Colon (tissue), 2 donors: ENCODE measurements at regions not wholly inside any gene's neighbourhood (a gene's known extent, or its start where the extent isn't known, plus 50 kb on each side); places are given as distances from the start of the nearest gene placed in this dataset.

Experiments
- FAIRE-seq: peaks from 2 replicates; lab custom pipeline; 2012; peaks lifted over from hg19 to GRCh38; lab: Jason Lieb, UNC
- donor health status: control.
- donor health status: control.

DNA sequence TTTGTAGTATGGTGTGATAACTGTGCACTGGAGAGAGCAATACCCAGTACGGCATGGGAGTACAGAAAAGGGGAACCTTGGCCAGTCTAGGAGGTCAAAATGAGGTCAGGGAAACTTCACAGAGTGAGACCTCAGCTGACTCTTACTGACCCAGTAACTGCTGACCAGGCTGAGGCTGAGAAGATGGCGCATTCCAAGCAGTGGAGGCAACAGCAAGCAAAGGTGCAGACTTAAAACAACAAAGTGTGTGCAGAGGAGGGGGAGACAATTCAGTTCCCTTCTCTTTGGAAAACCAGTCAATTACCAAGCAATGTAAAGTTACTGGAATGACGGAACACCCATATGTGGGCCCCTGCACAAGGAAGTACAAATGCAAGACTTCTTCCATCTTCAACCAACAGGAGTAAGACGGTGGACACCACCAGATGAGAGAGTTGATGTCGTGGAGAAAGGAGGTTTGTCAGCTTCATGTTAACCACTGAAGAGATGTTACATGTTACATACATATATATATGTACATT is 54.6 kb upstream of the PRDX6 start:
- no peak for FAIRE-seq

DNA sequence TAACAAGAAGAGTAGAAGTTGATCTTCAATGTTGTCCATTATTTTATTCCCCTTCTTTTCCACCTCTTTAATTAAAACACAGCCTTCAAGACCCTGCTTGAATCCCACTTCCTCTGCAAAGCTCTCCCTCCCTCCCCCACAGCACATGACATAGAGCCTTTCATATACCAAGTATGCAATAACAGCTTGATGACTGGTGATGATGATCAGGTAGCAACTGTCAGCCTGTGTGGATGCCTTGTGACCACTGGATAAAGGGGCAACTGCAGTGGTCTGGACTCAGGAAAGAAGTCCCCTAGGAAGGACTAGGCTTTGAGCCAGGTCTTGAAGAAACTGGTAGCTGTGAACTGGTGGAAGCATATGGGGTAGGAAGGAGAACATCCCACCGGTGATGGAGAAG is 53.8 kb upstream of the PRDX6 start:
- FAIRE-seq, result no peak

GRCh38 chr1:173424143-173424542 is 53.0 kb upstream of the PRDX6 start:
- no peak for FAIRE-seq

- FAIRE-seq, result no peak
Observed at GRCh38 chr1:173424782-173425407, 52.2 kb upstream of the PRDX6 start.

DNA sequence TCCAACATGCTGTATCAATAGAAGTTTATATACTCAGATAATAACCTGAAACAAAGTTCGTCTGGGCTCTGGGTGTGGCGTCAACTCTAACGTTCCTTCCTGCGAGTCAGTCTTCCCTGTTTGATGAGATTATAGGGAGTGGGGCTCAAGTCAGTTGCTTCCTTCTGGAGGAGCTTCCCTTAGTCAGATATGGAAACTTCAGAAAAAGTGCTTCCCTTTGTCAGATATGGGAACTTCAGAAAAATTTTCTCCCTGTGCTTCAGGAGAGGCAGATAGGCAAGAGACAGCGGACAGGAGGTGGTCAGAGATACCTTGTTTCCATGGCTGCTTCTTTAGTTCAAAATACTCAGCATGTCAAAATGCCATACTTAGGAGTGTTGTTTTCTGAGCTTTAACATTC is 51.1 kb upstream of the PRDX6 start:
- FAIRE-seq, result no peak

GRCh38 chr1:173427146-173428054 is 49.7 kb upstream of the PRDX6 start:
- no peak for FAIRE-seq
